HG03139 (cell line): ENCODE measurements at regions not wholly inside any gene's neighbourhood (a gene's known extent, or its start where the extent isn't known, plus 50 kb on each side); places are given as distances from the start of the nearest gene placed in this dataset.
A peak's percentile ranks its signal among the peaks of the same experiment; 100 is the strongest.

Experiments used
- ATAC-seq: cut with Tn5 transposase; IDR thresholded peaks from one replicate; pipeline ENCODE4 v1.9.1; 2021; ENCODE audit not compliant: unreplicated experiment

DNA sequence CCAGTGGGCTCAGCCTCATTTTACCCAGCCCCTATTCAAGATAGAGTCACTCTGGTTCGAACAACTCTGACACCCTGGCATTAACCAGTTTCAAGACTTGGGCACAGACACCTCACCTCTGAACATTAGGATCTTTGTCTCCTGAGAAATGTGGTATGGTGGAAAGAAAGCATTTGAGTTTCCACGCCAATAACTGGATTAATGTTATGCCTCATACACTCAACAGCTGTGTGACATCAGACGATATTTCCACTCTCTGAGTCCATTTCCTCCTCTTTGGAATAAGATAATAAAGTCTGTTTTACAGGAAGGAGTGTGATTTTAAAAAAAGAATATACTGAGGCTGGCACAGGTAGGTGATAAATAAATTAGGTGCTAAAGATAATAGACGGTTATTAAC, 121.3 kb upstream of the CHL1 start:
- ATAC-seq: no peak

DNA sequence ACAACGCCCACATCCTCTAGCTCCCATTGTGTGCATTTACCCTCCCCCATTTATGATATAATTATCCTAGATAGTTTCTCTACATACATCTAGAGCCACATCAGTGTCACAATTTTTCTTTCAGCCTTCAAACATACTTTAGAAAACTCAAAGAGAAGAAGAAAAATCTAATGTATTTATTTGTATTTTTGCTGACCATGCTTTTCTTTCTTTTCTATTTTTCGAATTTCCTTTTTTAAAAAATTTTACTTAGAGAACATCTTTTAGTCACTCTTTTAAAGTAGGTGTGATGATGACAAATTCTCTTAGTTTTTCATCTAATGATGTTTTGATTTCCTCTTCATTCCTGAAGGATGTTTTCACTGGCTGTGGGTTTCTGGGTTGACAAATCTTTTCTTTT, 117.0 kb upstream of the CHL1 start:
- ATAC-seq: no peak

DNA sequence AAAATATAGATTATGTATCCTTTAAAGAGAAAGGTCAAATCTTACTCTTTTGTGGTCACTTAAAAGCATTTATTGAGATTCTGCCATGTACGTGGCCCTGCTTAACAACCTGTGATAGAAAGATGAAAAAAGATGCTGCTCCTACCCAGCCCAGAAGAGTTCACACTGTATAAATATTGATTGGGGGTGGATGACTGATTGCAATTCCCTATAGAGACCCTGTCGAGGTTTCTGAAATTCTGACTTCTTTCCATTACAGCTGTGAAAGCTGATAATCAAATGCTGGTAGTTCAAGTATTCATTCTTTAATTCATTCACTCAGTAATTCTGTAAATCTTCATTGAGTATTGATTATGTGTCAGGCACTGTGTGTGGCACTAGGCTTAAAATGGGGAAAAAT, 114.1 kb upstream of the CHL1 start:
- no peak for ATAC-seq

DNA sequence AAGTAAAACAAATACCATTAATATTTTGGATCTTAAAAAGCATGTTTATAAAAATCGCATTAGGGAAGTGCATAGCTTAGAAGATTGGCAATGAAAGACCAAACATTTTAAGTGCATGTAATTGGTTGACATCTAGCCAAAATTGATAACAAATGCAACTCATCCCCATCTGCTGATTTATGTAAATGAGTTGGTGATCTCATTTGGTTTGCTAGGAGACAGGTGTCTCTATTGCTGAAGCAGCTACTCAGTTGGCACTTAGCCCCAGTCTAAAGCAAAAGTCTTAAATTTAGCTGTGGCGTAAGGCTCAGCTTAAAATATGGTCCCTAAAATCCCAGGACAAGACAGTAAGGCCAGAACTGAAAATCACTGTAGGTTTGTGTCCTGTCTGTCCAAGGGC, 113.5 kb upstream of the CHL1 start:
- ATAC-seq: no peak

DNA sequence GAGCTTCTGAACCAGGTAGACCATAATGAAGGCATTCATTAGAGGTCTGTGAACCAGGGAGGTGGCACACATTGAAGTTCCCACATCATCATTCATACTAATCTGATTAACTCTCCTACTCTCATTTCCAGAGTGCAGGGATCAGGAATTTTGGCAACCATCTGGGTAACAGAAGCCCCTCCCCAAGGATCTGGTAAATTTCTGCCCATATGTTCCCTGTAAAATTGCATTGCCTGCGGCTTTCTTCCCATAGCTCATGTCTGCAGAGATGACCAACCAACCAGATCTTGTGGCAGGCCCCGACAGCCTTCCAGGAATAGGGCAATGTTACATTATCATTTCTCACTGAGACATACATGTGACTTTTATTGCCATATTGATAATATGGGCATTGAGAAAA, 111.4 kb upstream of the CHL1 start:
- no peak for ATAC-seq

DNA sequence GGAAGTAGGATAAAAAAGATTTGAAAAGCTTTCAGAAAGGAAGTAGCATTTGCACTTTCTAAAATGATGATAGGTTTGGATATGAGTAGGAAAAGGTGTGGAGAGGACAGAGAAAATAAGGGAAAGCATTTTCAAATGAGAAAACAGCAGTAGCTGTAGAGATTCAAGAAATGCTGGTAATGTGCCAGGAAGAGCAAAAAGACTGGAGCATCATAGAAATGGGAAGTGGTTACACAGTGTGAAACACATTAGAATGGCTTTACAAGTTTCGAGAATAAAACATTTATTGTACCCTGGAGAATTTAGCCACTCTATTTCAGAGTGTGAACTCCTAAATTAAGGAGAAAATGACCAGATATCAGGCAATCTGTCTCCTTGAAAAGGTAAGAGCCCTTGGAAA, 108.3 kb upstream of the CHL1 start:
- no peak for ATAC-seq

DNA sequence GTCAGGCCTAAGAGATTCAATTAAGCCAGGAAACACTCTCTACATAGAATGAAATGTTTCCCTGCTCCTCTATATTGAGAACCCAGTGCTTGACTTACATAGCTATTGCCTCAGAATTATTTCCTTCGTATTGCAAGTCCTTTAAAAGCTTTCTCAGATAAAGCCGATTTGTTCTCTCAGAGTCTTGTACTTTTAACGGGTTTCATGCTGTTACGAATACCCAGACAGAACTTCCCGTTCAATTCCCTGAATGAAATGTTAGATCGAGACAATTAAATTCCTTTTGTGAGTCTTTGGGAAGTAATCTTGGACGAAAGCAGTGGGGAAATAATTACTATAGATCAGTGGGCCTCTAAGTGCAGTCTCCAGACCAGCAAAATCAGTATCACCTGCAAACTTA, 102.8 kb upstream of the CHL1 start:
- no peak for ATAC-seq

DNA sequence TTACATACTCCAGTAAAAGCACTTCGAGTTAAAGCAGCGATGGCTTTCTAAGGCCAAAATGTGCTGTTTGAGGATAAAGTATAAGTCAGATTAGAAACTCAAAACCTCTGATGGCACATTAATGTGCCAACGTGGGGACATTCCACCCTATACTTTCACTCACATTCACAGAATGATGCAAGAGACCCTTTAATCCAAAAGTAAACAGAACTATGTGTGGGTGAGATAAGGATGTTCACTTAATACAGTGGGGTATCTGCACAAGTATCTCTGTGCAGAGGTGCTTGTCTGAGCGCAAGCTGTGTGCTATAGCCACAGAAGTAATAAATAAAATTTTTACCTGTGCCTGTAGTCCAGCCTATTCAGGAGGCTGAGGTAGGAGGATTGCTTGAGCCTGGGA, 100.3 kb upstream of the CHL1 start:
- ATAC-seq: no peak

DNA sequence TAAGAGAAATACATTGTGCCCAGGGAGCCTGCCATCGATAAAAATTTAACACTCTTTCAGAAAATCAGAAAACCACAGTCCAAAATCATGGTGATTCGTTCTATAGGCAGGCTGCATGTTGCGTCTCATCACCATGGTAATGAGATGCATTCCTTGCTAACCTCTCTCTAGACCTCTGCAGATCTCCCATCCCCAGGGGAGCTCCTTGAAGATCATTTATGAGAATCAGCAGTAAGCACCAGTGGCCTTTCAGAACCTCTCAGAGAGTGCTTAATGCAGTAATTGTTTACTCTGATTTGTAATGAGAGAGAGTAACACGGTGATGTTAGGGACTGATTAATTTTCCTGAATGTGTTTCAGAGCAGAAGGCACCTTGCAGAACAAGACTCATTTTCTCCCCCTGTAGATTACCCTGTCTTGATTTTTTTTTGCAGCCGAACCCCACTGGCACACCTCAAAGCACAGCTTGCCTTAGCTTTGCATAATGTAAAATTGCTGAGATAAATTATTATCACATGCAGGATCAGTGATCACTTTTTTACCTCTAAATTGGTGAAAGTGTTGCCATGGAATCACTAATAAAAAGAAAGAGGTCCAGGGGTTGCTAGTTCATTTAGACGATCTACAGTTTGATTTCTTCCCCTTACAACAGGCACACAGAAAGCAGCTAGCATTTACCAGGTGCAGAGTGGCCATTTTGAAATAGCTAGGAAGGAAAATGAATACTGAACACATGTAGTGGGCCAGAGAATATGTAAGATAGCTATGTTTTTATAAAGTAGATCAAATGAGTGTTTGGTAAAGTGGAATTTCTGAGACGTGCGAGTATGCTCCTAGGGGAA, 98.9 kb upstream of the CHL1 start:
- ATAC-seq: no peak

DNA sequence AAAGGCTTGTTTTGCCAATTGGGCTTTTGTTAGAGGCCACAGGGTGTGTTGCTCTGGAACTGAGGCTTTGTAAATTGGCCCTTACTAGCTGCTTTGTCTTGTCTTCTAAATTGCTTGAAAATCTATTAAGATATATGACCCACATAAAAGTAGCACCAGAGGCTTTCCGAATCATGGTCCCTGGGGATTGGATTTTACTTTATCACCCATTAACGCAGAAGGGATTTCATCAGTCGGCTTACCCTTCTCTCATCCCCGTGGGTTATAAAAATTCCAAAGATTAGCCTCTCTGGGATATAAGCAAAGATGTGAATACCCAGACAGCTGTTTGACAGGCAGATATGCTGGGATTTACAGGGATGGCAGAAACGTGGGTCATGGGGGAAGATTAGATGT, 98.3 kb upstream of the CHL1 start:
- ATAC-seq: no peak

DNA sequence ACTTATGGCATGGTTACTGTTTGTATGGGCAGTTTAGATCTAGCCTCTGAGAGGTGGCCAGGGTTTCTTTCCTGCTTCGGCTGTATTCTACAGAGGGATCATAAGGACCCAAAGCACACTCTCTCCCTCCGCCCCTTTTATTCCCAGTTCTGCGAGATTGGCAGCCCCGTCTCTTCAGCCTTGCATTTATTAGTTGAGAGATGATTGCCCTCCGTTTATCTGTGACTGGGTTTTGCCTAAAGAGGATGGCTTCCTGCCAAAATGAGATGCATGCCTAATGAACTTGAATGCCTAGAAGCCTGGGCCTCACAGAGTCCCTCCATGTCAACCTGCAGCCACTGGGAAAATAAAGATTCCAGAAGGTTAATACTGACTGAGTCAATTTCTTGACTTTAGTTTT, 97.1 kb upstream of the CHL1 start:
- no peak for ATAC-seq

DNA sequence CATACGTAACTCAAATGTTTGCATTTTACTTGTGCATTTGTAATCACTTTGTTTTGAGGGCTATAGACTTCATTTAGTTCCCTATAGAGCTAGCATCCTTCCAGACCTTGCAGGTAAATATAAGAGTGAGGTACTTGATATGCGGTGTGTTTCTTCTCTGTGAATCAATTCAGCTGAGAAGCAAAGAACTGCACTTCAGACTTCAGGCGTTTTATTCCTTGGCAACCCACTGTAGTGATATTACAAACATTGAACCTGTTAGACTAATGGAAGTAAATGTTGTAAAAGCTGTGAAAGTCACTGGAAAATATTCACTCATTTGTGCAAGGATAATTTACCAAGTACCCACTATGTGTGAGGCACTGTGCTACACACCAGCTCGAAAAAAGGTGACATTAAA, 94.1 kb upstream of the CHL1 start:
- ATAC-seq: no peak

DNA sequence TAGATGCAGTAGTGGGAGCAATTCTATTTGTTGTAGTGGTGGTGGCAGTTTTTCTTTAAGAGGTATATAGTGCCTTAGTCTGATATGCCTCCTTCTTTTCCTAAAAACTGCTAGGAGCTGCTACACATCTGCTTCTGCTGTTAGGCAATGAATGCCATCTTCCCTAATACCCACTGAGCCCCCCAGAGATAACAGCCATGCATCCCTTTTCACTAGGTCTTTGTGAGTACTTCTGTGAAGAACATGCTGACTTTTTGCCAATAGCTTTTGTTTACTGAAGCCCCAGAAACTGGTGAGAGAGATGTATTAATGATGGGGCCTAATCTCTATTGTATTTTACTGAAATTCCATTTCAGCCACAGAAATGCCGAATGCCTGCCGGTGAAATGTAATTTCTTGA, 92.6 kb upstream of the CHL1 start:
- no peak for ATAC-seq

DNA sequence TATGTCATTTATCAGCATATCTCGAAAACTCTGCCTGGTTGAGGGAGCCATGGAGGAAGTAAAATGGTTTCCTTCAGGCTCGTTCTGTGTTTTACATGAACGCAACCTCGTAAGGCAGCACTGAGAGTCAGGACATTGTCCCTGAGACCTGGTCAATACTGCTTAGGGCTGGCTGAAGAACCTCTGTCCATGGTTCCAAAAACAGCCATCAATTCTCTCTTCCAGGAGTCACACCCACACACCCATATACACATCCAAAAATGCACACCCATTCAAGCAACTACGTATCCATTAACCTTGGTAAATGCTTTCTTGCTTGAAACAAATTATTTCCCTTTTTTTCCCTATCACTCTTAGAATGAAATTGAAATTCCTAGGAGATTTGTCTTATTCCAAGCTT, 91.0 kb upstream of the CHL1 start:
- ATAC-seq: no peak

DNA sequence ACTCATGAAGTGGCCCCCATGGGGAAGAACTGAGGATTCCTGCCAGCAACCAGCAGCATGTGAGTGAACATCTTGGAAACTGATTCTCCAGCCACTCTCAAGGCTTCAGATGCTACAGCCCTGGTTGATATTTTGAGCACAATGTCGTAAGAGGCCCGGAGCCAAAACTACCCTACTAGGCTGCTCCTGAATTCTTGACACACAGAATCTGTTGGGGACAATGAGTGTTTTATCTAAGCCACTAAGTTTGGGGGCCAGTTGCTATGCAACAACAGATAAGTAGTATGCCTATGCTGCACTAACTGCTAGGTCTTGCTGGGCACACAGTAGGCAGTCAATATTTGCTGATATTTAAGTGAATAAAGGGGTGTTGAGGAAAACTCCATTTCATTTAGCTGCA, 89.9 kb upstream of the CHL1 start:
- no peak for ATAC-seq

DNA sequence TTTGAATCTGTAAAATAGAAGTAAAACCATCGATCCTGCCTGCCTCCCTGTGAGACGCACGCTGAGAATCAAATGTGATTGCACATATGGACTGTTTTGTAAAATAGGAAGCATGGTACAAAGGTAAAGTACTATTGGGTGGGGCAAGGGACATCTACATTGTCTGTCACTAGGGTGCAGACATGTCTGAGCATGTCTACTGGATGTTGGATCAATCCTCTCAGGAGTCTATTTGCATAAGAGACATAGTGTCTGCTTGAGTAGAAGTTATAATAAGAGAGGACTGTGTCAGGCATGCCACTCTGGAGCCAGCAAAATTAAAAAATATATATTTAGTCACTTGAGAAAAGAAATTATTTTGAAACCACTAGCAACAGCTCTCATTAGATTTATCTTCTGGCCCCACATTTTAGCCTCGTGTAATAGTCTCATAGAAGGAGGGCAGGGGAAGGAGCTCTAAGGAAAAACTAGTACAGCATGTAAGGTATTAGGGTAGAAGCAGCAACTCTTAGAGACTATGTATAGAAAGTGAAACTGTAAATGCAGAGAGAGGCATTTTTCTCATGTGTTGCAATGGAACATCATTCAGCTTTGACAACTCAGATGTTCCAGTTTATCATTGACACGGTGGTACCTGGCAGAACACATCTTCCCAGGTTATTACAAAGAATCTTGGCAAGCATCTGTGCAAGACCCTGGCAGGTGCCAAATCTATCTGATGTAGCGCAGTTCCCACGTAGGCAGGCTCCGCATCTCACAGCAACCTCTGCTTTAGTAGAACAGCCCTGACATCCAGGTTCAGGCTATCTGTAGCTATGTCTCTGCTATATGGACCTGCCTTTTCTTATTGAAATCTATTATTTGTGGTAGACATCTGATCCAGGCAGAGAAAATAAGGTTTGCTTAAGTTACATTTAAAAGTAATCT, 85.2 kb upstream of the CHL1 start:
- ATAC-seq: peak; percentile 89

DNA sequence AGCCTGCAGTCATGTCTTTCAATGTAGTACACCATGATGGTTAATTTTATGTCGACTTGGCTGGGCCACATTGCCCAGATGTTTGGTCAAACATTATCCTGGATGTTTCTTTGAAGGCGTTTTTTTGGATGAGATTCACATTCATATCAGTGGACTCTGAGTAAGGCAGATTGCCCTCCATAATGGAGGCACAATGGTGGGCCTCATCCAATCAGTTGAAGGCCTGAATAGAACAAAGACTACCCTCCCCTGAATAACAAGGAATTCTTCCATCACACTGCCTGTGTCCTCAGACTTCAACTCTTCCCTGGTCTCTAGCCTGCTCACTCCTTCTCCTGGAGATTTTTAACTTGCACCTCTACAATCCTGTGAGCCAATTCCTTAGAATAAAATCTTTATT, 83.8 kb upstream of the CHL1 start:
- no peak for ATAC-seq

DNA sequence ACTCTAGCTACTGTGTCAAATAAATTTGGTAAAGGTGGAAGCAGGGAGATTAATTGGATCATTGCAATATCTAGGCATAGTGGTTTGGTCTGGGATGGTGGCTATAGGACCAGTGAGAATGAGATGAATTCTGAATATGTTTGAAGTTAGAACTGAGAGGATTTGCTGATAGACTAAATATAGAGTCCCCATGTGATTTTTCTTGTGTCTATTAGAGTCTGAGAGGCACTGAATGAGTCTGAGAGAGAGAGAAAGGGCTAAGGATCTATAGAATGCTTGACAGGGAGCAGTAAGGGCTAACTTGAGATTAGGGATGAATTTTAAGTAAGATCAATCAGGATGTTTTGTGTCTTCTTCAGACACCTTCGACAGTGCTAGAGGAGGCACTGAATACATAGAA, 77.9 kb upstream of the CHL1 start:
- no peak for ATAC-seq

DNA sequence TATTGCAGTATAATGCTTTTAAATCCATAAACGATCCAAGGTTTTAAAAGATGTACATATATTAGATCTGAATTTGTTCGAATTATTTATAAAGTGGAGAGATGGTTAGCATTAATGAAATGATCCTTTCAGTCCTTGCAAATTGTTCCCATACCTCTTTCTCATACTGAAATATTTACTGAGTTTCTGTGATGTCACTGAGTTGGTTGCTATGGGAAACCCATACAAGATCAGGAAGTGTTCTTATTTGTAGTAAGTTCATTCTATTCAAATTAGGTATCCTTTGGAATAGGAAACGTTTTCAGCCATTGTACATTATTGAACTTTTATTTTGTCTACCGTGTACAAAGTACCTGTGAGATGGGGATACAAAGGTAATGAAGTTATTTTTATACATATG, 73.2 kb upstream of the CHL1 start:
- no peak for ATAC-seq

DNA sequence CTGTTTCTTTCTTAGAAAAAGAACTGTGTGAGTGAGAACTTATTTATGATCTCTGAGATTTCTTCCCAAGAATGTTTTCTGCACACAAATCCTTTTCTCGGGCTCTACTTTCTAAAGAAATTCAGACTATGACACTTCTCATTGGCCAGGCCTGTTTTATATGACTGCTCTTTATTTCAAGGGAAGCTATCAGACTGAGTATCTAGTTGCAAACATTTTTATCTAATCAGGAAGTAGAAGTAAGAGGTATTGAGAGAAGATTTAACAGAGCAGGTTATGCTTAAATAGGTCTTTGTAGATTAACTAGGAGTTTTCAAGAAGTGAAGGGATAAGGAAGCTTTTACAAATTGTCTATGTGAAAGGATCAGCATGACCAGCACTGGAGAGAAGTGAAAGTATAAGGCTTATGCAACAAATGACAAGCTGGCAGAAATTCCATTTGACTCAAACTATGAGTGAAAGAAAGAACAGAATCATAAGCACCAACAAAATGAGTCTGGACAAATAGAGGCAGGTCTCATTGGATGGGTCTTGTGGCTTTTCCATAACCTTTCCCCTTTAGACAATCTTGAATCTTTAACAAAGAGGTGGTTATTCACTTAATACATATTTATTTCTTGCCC, 71.9 kb upstream of the CHL1 start:
- peak; percentile 62 for ATAC-seq

DNA sequence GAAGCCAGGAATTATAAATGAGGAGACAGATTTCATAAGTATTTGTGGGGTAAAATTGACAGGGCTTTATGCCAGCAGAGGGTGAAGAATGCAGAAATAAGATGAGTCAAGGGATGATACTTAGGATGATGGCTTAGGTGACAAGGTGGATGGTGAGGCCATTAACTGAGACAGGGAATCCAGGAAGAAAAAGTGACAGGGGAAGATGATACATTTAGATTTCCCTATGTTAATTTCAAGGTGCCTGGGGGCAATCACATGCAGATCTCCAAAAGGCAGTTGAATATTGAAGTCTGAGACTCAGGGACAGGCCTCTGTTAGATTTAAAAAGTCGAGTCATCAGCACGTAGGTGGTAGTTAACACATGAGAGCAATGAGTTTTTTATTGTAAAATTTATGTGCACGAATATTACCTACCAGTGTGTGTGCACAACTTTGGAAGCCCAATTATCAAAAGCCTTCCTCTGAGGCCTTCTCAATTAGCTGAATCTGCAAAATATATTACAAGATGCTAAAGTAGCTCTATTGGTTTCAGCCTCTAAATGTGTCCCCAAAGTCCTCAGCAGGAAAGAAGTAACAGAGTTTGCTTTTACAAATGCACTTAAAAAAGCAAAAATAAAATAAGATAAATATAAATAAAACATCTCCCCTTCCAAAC, 67.9 kb upstream of the CHL1 start:
- no peak for ATAC-seq
